Neural progenitor cell (in vitro differentiated cells): ENCODE measurements at regions not wholly inside any gene's neighbourhood (a gene's known extent, or its start where the extent isn't known, plus 50 kb on each side); places are given as distances from the start of the nearest gene placed in this dataset.

Experiments used
- DNase-seq: peaks from one replicate; pipeline ENCODE4 v3.0.0-alpha.2; 2016; ENCODE audit warnings: low spot score
- H2AFZ ChIP-seq: fragments of 200-600 bp; sonication (generic); replicated peaks from 2 replicates; pipeline ENCODE4 v1.6.1; 2016; ENCODE audit warnings: antibody characterized with exemption
- H3F3A ChIP-seq: fragments of 200-600 bp; sonication (generic); 2 replicates; pipeline ENCODE4 v1.6.1; 2016; ENCODE audit warnings: antibody characterized with exemption, low read depth
- H3K27ac ChIP-seq: fragments of 200-600 bp; sonication (generic); 2 replicates; pipeline ENCODE4 v1.5.1; 2016; ENCODE audit warnings: mild to moderate bottlenecking
- H3K27me3 ChIP-seq: fragments of 200-600 bp; sonication (generic); 2 replicates; pipeline ENCODE4 v1.6.1; 2016; ENCODE audit warnings: mild to moderate bottlenecking, moderate library complexity
- H3K36me3 ChIP-seq: fragments of 200-600 bp; sonication (generic); 2 replicates; pipeline ENCODE4 v1.5.1; 2016
- H3K4me1 ChIP-seq: fragments of 200-600 bp; sonication (generic); 2 replicates; pipeline ENCODE4 v1.6.1; 2016; ENCODE audit warnings: mixed run types
- H3K4me2 ChIP-seq: fragments of 200-600 bp; sonication (generic); 2 replicates; pipeline ENCODE4 v1.6.1; 2016
- H3K4me3 ChIP-seq: fragments of 200-600 bp; sonication (generic); 2 replicates; pipeline ENCODE4 v1.5.1; 2016
- H3K79me2 ChIP-seq: fragments of 200-600 bp; sonication (generic); 2 replicates; pipeline ENCODE4 v1.6.1; 2016; ENCODE audit warnings: low read depth
- H3K9ac ChIP-seq: fragments of 200-600 bp; sonication (generic); 2 replicates; pipeline ENCODE4 v1.6.1; 2016
- H3K9me3 ChIP-seq: fragments of 200-600 bp; sonication (generic); 2 replicates; pipeline ENCODE4 v1.5.1; 2016; ENCODE audit warnings: low read depth
- H4K20me1 ChIP-seq: fragments of 200-600 bp; sonication (generic); 2 replicates; pipeline ENCODE4 v1.6.1; 2016; ENCODE audit warnings: low read depth
- H3K27ac Mint-ChIP-seq: 3 replicates; pipeline ENCODE4 v1.8.0; 2021; ENCODE audit warnings: mixed read lengths
- H3K27me3 Mint-ChIP-seq: 2 replicates; pipeline ENCODE4 v1.8.0; 2022; ENCODE audit warnings: low read depth, mild to moderate bottlenecking, inconsistent platforms, moderate library complexity, mixed read lengths; ENCODE audit not compliant: insufficient read depth
- H3K36me3 Mint-ChIP-seq: 3 replicates; pipeline ENCODE4 v1.8.0; 2021; ENCODE audit warnings: mixed read lengths
- H3K4me1 Mint-ChIP-seq: 3 replicates; pipeline ENCODE4 v1.8.0; 2021; ENCODE audit warnings: mixed read lengths
- H3K4me3 Mint-ChIP-seq: 3 replicates; pipeline ENCODE4 v1.8.0; 2021; ENCODE audit warnings: mild to moderate bottlenecking, moderate library complexity, mixed read lengths
- H3K9me3 Mint-ChIP-seq: 3 replicates; pipeline ENCODE4 v1.8.0; 2020; ENCODE audit warnings: mixed read lengths
- CTCF ChIP-seq: fragments of 200-600 bp; sonication (generic); IDR thresholded peaks from 2 replicates; pipeline ENCODE4 v1.5.1; 2017; ENCODE audit warnings: antibody characterized with exemption, mild to moderate bottlenecking
- EZH2 ChIP-seq: fragments of 200-600 bp; sonication (generic); IDR thresholded peaks from 2 replicates; pipeline ENCODE4 v1.6.1; 2017; ENCODE audit warnings: antibody characterized with exemption, mild to moderate bottlenecking, moderate library complexity
- EZH2phosphoT487 ChIP-seq: fragments of 200-600 bp; sonication (generic); IDR thresholded peaks from 2 replicates; pipeline ENCODE4 v1.6.1; 2017; ENCODE audit warnings: antibody characterized with exemption

- no peak for DNase-seq
- no peaks in the 10 kb centered on the region for H3F3A ChIP-seq
- peaks cover 3% of the 10 kb centered on the region for H3K27me3 Mint-ChIP-seq
These were observed 331.3 kb downstream of the MN1 start for GRCh38 chr22:27470169-27470772.

GRCh38 chr22:27472975-27473374 is 328.6 kb downstream of the MN1 start:
- Mint-ChIP-seq H3K4me3 (no peak overlapping the region), H3K4me1 (peaks cover 39% of the 10 kb centered on the region), H3K9me3 (peaks cover under 1% of the 10 kb centered on the region), H3K27ac (no peak overlapping the region), H3K36me3 (no peaks in the 10 kb centered on the region), H3K27me3 (peaks cover 3% of the 10 kb centered on the region)
- Histone ChIP-seq H3K36me3 (no peaks in the 10 kb centered on the region), H3F3A (peaks cover 5% of the 10 kb centered on the region), H3K4me2 (no peak overlapping the region), H2AFZ (no peak overlapping the region), H3K9ac (no peak overlapping the region), H3K9me3 (no peaks in the 10 kb centered on the region), H4K20me1 (no peaks in the 10 kb centered on the region), H3K79me2 (no peaks in the 10 kb centered on the region), H3K4me1 (peaks cover 25% of the 10 kb centered on the region), H3K27ac (no peak overlapping the region), H3K27me3 (no peaks in the 10 kb centered on the region), H3K4me3 (no peak overlapping the region)
- TF ChIP-seq CTCF (no peak), EZH2phosphoT487 (no peak), EZH2 (no peak)
- DNase-seq = no peak

More at GRCh38 chr22:27470169-27470772, 331.3 kb downstream of the MN1 start:
- no peak overlapping the region for H3K4me2 ChIP-seq
- H3K9ac ChIP-seq = no peak overlapping the region
- Mint-ChIP-seq H3K4me3 (no peak overlapping the region), H3K36me3 (no peaks in the 10 kb centered on the region), H3K9me3 (peaks cover 3% of the 10 kb centered on the region), H3K27ac (no peak overlapping the region), H3K4me1 (peaks cover 26% of the 10 kb centered on the region)
- no peak overlapping the region for H3K4me3 ChIP-seq
- peaks cover 10% of the 10 kb centered on the region for H3K4me1 ChIP-seq
- H3K9me3 ChIP-seq = no peaks in the 10 kb centered on the region
- no peaks in the 10 kb centered on the region for H4K20me1 ChIP-seq
- H3K27ac ChIP-seq = no peak overlapping the region
- no peak for TF ChIP-seq EZH2
- no peak for TF ChIP-seq CTCF
- no peak for TF ChIP-seq EZH2phosphoT487
- H3K79me2 ChIP-seq = no peaks in the 10 kb centered on the region
- no peak overlapping the region for H2AFZ ChIP-seq
- no peaks in the 10 kb centered on the region for H3K36me3 ChIP-seq
- H3K27me3 ChIP-seq = no peaks in the 10 kb centered on the region

GRCh38 chr22:27473533-27473932 is 328.0 kb downstream of the MN1 start:
- Histone ChIP-seq H3K27me3 (no peaks in the 10 kb centered on the region), H3K9ac (no peak overlapping the region), H3K9me3 (no peaks in the 10 kb centered on the region), H2AFZ (no peak overlapping the region), H3K4me2 (no peak overlapping the region), H3F3A (peaks cover 5% of the 10 kb centered on the region), H3K4me3 (no peak overlapping the region), H3K27ac (no peak overlapping the region), H3K79me2 (no peaks in the 10 kb centered on the region), H3K4me1 (peaks cover 25% of the 10 kb centered on the region), H3K36me3 (no peaks in the 10 kb centered on the region), H4K20me1 (no peaks in the 10 kb centered on the region)
- H3K36me3 Mint-ChIP-seq = no peaks in the 10 kb centered on the region
- TF ChIP-seq CTCF = no peak
- peaks cover 6% of the 10 kb centered on the region for H3K27me3 Mint-ChIP-seq
- no peak overlapping the region for H3K4me3 Mint-ChIP-seq
- peaks cover 40% of the 10 kb centered on the region for H3K4me1 Mint-ChIP-seq
- no peak for DNase-seq
- H3K9me3 Mint-ChIP-seq = peaks cover 3% of the 10 kb centered on the region
- H3K27ac Mint-ChIP-seq = peak overlapping the region; percentile 50
